ENCODE measurements at regions not wholly inside any gene's neighbourhood (a gene's known extent, or its start where the extent isn't known, plus 50 kb on each side); places are given as distances from the start of the nearest gene placed in this dataset.

- TF ChIP-seq ZFP3 (CRISPR knock-in tag; IDR thresholded peaks at IDR 0.05) = no peak
- no peak for TF ChIP-seq RARB (CRISPR knock-in tag; IDR thresholded peaks at IDR 0.05)
Observed at GRCh38 chr5:110836851-110837250, 98.0 kb downstream of the SLC25A46 start.

All from SK-N-SH treated with all-trans-retinoic acid at 6 μM for 48 hours (cell line).